Testis (tissue), 2 donors: ENCODE measurements at regions not wholly inside any gene's neighbourhood (a gene's known extent, or its start where the extent isn't known, plus 50 kb on each side); places are given as distances from the start of the nearest gene placed in this dataset.

Experiments
- POLR2A ChIP-seq: fragments of 450-650 bp; IDR thresholded peaks from one replicate; pipeline ENCODE4 v1.6.1; 2017; ENCODE audit warnings: antibody characterized with exemption, mild to moderate bottlenecking, moderate library complexity
- TF ChIP-seq, protein P1 (sequence below), 3 experiments: fragments of 450-650 bp in 2 of 3; fragments of 200-600 bp in 1 of 3; sonication (generic) in 1 of 3; IDR thresholded peaks; one replicate each; pipeline ENCODE4 v1.5.1; 2016 to 2019; ENCODE audit warnings: antibody characterized with exemption in 3 of 3, mild to moderate bottlenecking in 2 of 3, moderate library complexity in 1 of 3

GRCh38 chr13:82829040-82829439, 1053.2 kb downstream of the SLITRK1 start:
- TF ChIP-seq, protein P1, sequence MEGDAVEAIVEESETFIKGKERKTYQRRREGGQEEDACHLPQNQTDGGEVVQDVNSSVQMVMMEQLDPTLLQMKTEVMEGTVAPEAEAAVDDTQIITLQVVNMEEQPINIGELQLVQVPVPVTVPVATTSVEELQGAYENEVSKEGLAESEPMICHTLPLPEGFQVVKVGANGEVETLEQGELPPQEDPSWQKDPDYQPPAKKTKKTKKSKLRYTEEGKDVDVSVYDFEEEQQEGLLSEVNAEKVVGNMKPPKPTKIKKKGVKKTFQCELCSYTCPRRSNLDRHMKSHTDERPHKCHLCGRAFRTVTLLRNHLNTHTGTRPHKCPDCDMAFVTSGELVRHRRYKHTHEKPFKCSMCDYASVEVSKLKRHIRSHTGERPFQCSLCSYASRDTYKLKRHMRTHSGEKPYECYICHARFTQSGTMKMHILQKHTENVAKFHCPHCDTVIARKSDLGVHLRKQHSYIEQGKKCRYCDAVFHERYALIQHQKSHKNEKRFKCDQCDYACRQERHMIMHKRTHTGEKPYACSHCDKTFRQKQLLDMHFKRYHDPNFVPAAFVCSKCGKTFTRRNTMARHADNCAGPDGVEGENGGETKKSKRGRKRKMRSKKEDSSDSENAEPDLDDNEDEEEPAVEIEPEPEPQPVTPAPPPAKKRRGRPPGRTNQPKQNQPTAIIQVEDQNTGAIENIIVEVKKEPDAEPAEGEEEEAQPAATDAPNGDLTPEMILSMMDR (IDR thresholded peaks at IDR 0.05) = no peak
- no peak for TF ChIP-seq POLR2A
